Peyer's patch (tissue), 4 donors: ENCODE measurements at regions not wholly inside any gene's neighbourhood (a gene's known extent, or its start where the extent isn't known, plus 50 kb on each side); places are given as distances from the start of the nearest gene placed in this dataset.

Source experiments
- CTCF ChIP-seq, 6 experiments: fragments of 450-650 bp in 4 of 6; fragments of 200-600 bp in 2 of 6; sonication (generic) in 1 of 6; IDR thresholded peaks; one replicate each; pipeline ENCODE4 v1.5.1; 2017 to 2019; ENCODE audit warnings: antibody characterized with exemption in 6 of 6, mild to moderate bottlenecking in 3 of 6, moderate library complexity in 1 of 6
- POLR2A ChIP-seq, 2 donors: fragments of 450-650 bp; IDR thresholded peaks; one replicate each; pipeline ENCODE4 v1.5.1; 2017; ENCODE audit warnings: antibody characterized with exemption in 2 of 2, mild to moderate bottlenecking in 2 of 2, moderate library complexity in 2 of 2

GRCh38 chr7:159196584-159196983, 51.9 kb upstream of the VIPR2 start:
- TF ChIP-seq POLR2A (IDR thresholded peaks at IDR 0.05), result no peak
- TF ChIP-seq CTCF (IDR thresholded peaks at IDR 0.05), result no peak
